Panc1 (cell line): ENCODE measurements at regions not wholly inside any gene's neighbourhood (a gene's known extent, or its start where the extent isn't known, plus 50 kb on each side); places are given as distances from the start of the nearest gene placed in this dataset.

Experiments used
- ATAC-seq: fragments of 200-7000 bp; cut with Tn5 transposase; 2 replicates; pipeline ENCODE4 v1.9.1; 2020; ENCODE audit warnings: mild to moderate bottlenecking, moderate library complexity
- BruUV-seq: library from RNA; stranded (reverse); fragments of 400-500 nt; replicated peaks from 2 replicates; lab custom pipeline; 2021; lab: Mats Ljungman, UMichigan
- CTCF ChIA-PET: fragments of 300-600 bp; sonication (Branson Sonifier 250); formaldehyde crosslinking; loops from one replicate; lab custom pipeline; 2022; ENCODE audit warnings: antibody characterized with exemption; lab: Charles Lee
- POLR2A ChIA-PET: fragments of 300-600 bp; sonication (Branson Sonifier 250); formaldehyde crosslinking; loops from one replicate; lab custom pipeline; 2022; ENCODE audit warnings: antibody characterized with exemption; lab: Charles Lee
- DNase-seq: peaks from one replicate; pipeline ENCODE4 v3.0.0-alpha.2; 2010; ENCODE audit warnings: low read depth, low spot score
- H3K27ac ChIP-seq: 2 replicates; pipeline ENCODE4 v1.5.1; 2011; ENCODE audit warnings: mild to moderate bottlenecking, low read length, inconsistent platforms
- H3K27me3 ChIP-seq: fragments of 200-500 bp; sonication (Bioruptor generic); 2 replicates; pipeline ENCODE4 v1.6.0; 2014; ENCODE audit warnings: low read length, inconsistent platforms; ENCODE audit not compliant: control insufficient read depth, insufficient read depth
- H3K36me3 ChIP-seq: fragments of 200-500 bp; sonication (Bioruptor generic); 2 replicates; pipeline ENCODE4 v1.5.1; 2014; ENCODE audit warnings: inconsistent platforms, mild to moderate bottlenecking, low read length, moderate library complexity; ENCODE audit not compliant: control insufficient read depth, insufficient read depth
- H3K4me1 ChIP-seq: 2 replicates; pipeline ENCODE4 v1.5.1; 2011; ENCODE audit warnings: inconsistent platforms, mild to moderate bottlenecking, low read length, moderate library complexity; ENCODE audit not compliant: control insufficient read depth, insufficient read depth
- H3K4me3 ChIP-seq, 2 experiments: 2 replicates each; pipeline ENCODE4 v1.5.1; 2011 to 2012; ENCODE audit warnings: low read depth in 2 of 2, low read length in 2 of 2, mild to moderate bottlenecking in 2 of 2, inconsistent platforms in 1 of 2, moderate library complexity in 1 of 2
- H3K9me3 ChIP-seq: fragments of 200-500 bp; sonication (Bioruptor generic); 2 replicates; pipeline ENCODE4 v1.5.1; 2014; ENCODE audit warnings: low read depth, mild to moderate bottlenecking, inconsistent platforms, low read length, moderate library complexity; ENCODE audit not compliant: control insufficient read depth, insufficient read depth
- POLR2AphosphoS5 ChIP-seq: IDR thresholded peaks from 2 replicates; pipeline ENCODE4 v1.6.1; 2012; ENCODE audit warnings: mild to moderate bottlenecking, low read depth, low read length, moderate library complexity
- SIN3A ChIP-seq: IDR thresholded peaks from 2 replicates; pipeline ENCODE4 v1.6.1; 2012; ENCODE audit warnings: low read depth, mild to moderate bottlenecking, low read length, moderate library complexity, borderline replicate concordance; ENCODE audit not compliant: insufficient read depth
- TCF7L2 ChIP-seq: IDR thresholded peaks from 2 replicates; pipeline ENCODE4 v1.6.1; 2011; ENCODE audit warnings: mild to moderate bottlenecking, low read depth, low read length, inconsistent platforms
- in situ Hi-C: cut with HindIII; loops from 2 replicates; pipeline ENCODE4 v1.10.0; 2016; ENCODE audit warnings: low sequenced_read_pairs, low pct_unique_long_range_greater_than_20kb
- intact Hi-C: fragments of 100-400 bp; cut with micrococcal nuclease; formaldehyde crosslinking; loops from one replicate; pipeline ENCODE4 v1.10.0; 2022; ENCODE audit not compliant: unreplicated experiment
- TF ChIP-seq, protein P1 (sequence below), 2 experiments: IDR thresholded peaks; 2 replicates each; pipeline ENCODE4 v1.6.1; 2011 to 2012; ENCODE audit warnings: low read depth in 2 of 2, control low read depth in 1 of 2, low read length in 1 of 2, mild to moderate bottlenecking in 1 of 2, moderate library complexity in 1 of 2; ENCODE audit not compliant: insufficient read depth in 1 of 2
- TF ChIP-seq, protein P2 (sequence below): fragments of 450-650 bp; IDR thresholded peaks from 2 replicates; pipeline ENCODE4 v1.5.1; 2017; ENCODE audit warnings: mild to moderate bottlenecking

DNA sequence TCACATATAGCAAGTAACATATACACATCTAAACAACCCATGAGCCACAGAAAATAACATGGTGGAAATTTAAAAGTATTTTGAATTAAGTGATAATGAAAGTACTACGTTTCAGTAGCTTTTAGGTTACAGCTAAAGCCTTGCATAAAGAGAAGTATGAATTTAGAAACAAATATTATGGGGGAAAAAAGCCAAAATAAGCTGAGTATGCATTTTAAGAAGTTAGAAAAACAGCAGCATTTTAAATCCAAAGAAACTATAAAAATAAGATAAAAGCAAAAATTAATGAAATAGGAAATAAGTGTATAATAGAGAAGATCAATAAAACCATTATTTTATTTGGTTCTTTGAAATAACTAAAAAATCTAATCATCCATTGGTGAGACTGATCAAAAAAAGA is 89.8 kb upstream of the ARHGEF7 start:
- Histone ChIP-seq H3K4me3 (no peak overlapping the region), H3K9me3 (no peaks in the 10 kb centered on the region; the same call in 1 of the 2 replicates), H3K36me3 (no peaks in the 10 kb centered on the region), H3K27ac (no peak overlapping the region), H3K4me1 (no peaks in the 10 kb centered on the region), H3K27me3 (no peaks in the 10 kb centered on the region)
- POLR2A ChIA-PET, result no interaction called here
- DNase-seq (no peak), ATAC-seq (no peak)
- intact Hi-C loops (no loop called here), in situ Hi-C loops (no loop called here)
- TF ChIP-seq SIN3A (no peak), POLR2AphosphoS5 (no peak), TCF7L2 (no peak)
- TF ChIP-seq, protein P1, sequence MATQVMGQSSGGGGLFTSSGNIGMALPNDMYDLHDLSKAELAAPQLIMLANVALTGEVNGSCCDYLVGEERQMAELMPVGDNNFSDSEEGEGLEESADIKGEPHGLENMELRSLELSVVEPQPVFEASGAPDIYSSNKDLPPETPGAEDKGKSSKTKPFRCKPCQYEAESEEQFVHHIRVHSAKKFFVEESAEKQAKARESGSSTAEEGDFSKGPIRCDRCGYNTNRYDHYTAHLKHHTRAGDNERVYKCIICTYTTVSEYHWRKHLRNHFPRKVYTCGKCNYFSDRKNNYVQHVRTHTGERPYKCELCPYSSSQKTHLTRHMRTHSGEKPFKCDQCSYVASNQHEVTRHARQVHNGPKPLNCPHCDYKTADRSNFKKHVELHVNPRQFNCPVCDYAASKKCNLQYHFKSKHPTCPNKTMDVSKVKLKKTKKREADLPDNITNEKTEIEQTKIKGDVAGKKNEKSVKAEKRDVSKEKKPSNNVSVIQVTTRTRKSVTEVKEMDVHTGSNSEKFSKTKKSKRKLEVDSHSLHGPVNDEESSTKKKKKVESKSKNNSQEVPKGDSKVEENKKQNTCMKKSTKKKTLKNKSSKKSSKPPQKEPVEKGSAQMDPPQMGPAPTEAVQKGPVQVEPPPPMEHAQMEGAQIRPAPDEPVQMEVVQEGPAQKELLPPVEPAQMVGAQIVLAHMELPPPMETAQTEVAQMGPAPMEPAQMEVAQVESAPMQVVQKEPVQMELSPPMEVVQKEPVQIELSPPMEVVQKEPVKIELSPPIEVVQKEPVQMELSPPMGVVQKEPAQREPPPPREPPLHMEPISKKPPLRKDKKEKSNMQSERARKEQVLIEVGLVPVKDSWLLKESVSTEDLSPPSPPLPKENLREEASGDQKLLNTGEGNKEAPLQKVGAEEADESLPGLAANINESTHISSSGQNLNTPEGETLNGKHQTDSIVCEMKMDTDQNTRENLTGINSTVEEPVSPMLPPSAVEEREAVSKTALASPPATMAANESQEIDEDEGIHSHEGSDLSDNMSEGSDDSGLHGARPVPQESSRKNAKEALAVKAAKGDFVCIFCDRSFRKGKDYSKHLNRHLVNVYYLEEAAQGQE (IDR thresholded peaks at IDR 0.05; ENCODE audit: insufficient read depth in 1 of 2, low read depth in 2 of 2, low read length in 1 of 2), result no peak
- TF ChIP-seq, protein P2, sequence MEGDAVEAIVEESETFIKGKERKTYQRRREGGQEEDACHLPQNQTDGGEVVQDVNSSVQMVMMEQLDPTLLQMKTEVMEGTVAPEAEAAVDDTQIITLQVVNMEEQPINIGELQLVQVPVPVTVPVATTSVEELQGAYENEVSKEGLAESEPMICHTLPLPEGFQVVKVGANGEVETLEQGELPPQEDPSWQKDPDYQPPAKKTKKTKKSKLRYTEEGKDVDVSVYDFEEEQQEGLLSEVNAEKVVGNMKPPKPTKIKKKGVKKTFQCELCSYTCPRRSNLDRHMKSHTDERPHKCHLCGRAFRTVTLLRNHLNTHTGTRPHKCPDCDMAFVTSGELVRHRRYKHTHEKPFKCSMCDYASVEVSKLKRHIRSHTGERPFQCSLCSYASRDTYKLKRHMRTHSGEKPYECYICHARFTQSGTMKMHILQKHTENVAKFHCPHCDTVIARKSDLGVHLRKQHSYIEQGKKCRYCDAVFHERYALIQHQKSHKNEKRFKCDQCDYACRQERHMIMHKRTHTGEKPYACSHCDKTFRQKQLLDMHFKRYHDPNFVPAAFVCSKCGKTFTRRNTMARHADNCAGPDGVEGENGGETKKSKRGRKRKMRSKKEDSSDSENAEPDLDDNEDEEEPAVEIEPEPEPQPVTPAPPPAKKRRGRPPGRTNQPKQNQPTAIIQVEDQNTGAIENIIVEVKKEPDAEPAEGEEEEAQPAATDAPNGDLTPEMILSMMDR, result no peak
- BruUV-seq, result no TSS peak
- CTCF ChIA-PET, result no interaction called here

DNA sequence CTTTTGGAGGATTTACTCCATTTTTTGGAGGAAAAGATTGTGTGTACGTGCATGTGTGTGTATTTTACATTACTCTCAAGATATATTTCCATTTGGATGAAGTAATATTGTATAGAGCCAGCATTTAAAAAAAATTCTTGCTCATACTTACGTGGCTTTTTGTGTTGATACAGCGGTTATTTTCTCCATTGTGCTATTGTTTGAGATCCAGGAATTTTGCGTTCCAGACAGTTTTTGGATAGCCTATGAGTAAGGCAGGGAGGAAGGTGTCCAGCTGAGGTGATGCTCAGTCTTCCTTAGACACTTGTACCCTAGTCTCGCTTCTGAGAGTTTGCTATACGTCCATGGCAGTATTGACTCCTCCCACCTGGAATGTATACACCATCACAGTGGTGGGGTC is 92.2 kb upstream of the ARHGEF7 start:
- H3K36me3 ChIP-seq, result no peaks in the 10 kb centered on the region
- H3K27me3 ChIP-seq, result no peaks in the 10 kb centered on the region
- BruUV-seq, result no TSS peak
- intact Hi-C loops, result no loop called here
- ChIA-PET POLR2A (no interaction called here), CTCF (no interaction called here)
- H3K4me3 ChIP-seq, result no peak overlapping the region
- TF ChIP-seq POLR2AphosphoS5, result no peak
- TF ChIP-seq, protein P2, result no peak
- TF ChIP-seq, protein P1 (IDR thresholded peaks at IDR 0.05; ENCODE audit: insufficient read depth in 1 of 2, low read depth in 2 of 2, low read length in 1 of 2), result no peak
- TF ChIP-seq SIN3A, result no peak
- no peak for TF ChIP-seq TCF7L2
- H3K4me1 ChIP-seq, result no peaks in the 10 kb centered on the region
- DNase-seq, result no peak
- no peaks in the 10 kb centered on the region; the same call in 1 of the 2 replicates for H3K9me3 ChIP-seq
- H3K27ac ChIP-seq, result no peak overlapping the region
- in situ Hi-C loops, result no loop called here
- no peak for ATAC-seq
